ENCODE measurements at regions not wholly inside any gene's neighbourhood (a gene's known extent, or its start where the extent isn't known, plus 50 kb on each side); places are given as distances from the start of the nearest gene placed in this dataset.

GRCh38 chr2:21915201-21915600 lies 791.4 kb downstream of the TDRD15 start:
- no peak for DNase-seq (ENCODE audit: low read depth in 1 of 2, low spot score in 1 of 2)
- H3K9me3 ChIP-seq, result peaks cover 3% of the 10 kb centered on the region; the same call in 1 of the 3 replicates
- no peak for FAIRE-seq
- peak; percentile 93 for TF ChIP-seq MAFK (IDR thresholded peaks at IDR 0.05; ENCODE audit: partially characterized antibody)
- no peak for TF ChIP-seq ATOH8 (CRISPR knock-in tag; IDR thresholded peaks at IDR 0.05; ENCODE audit: low read depth)
- no peak overlapping the region for H3K4me2 ChIP-seq
- 0% methylated on average over 1 of the region's 1 CpG for WGBS (ENCODE audit: missing lambda C conversion rate)
- no peak overlapping the region for H3K4me3 ChIP-seq
- H3K27ac ChIP-seq, result no peak overlapping the region
- H3K4me1 ChIP-seq, result no peaks in the 10 kb centered on the region
- CTCF ChIA-PET, result no interaction called here
- POLR2A ChIA-PET, result no interaction called here
- no peak for ATAC-seq

- no peak overlapping the region for H3K4me3 ChIP-seq
- 3% methylated on average over 6 of the region's 6 CpGs for WGBS (ENCODE audit: missing lambda C conversion rate)
- POLR2A ChIA-PET, result no interaction called here
- FAIRE-seq, result no peak
- ATAC-seq, result no peak
- TF ChIP-seq REST (IDR thresholded peaks at IDR 0.05) (peak; percentile 48; the same call in 1 of the 2 replicates), BHLHE40 (IDR thresholded peaks at IDR 0.05; ENCODE audit: low read depth, low read length) (no peak), PHF8 (IDR thresholded peaks at IDR 0.05; ENCODE audit: borderline replicate concordance, low read depth) (no peak), KDM1A (IDR thresholded peaks at IDR 0.05; ENCODE audit: low read depth) (no peak), EP300 (IDR thresholded peaks at IDR 0.05) (no peak), HOXA7 (CRISPR knock-in tag; IDR thresholded peaks at IDR 0.05) (no peak), CTCF (IDR thresholded peaks at IDR 0.05) (no peak), JUN (IDR thresholded peaks at IDR 0.05) (no peak)
- no peak overlapping the region for H3K4me2 ChIP-seq
- H3K9me3 ChIP-seq, result peaks cover 3% of the 10 kb centered on the region; the same call in 1 of the 3 replicates
- CTCF ChIA-PET, result no interaction called here
- DNase-seq (ENCODE audit: low read depth in 1 of 2, low spot score in 1 of 2), result no peak
- H3K4me1 ChIP-seq, result no peaks in the 10 kb centered on the region
- no peak overlapping the region for H3K27ac ChIP-seq
Observed at GRCh38 chr2:21916934-21917522, 793.3 kb downstream of the TDRD15 start.

- Histone ChIP-seq H3K9me3 (peaks cover 9% of the 10 kb centered on the region; the same call in 1 of the 3 replicates), H3K4me1 (no peaks in the 10 kb centered on the region), H3K4me3 (no peak overlapping the region), H3K27ac (no peak overlapping the region), H3K4me2 (no peak overlapping the region)
- no peak for ATAC-seq
- DNase-seq (ENCODE audit: low read depth in 1 of 2, low spot score in 1 of 2), result no peak
- TF ChIP-seq NR3C1 (IDR thresholded peaks at IDR 0.05) (no peak), CBX2 (IDR thresholded peaks at IDR 0.05; ENCODE audit: borderline replicate concordance, low read depth) (no peak), EHF (CRISPR knock-in tag; IDR thresholded peaks at IDR 0.05) (no peak), KDM5A (IDR thresholded peaks at IDR 0.05) (no peak), ATOH8 (CRISPR knock-in tag; IDR thresholded peaks at IDR 0.05; ENCODE audit: low read depth) (no peak), BHLHE40 (IDR thresholded peaks at IDR 0.05; ENCODE audit: low read depth, low read length) (no peak)
- ChIA-PET CTCF (no interaction called here), POLR2A (no interaction called here)
- WGBS (ENCODE audit: missing lambda C conversion rate), result 22% methylated on average over 4 of the region's 4 CpGs
- FAIRE-seq, result no peak
Observed at GRCh38 chr2:21920721-21921120, 797.0 kb downstream of the TDRD15 start.
